Chondrocyte (in vitro differentiated cells): ENCODE measurements at regions not wholly inside any gene's neighbourhood (a gene's known extent, or its start where the extent isn't known, plus 50 kb on each side); places are given as distances from the start of the nearest gene placed in this dataset.

ENCODE experiments used
- DNase-seq: peaks from one replicate; pipeline ENCODE4 v3.0.0; 2021; ENCODE audit warnings: mixed read lengths, low spot score
- H3K27ac Mint-ChIP-seq: one replicate; pipeline ENCODE4 v1.8.0; 2021; ENCODE audit warnings: mild to moderate bottlenecking, moderate library complexity, mixed read lengths; ENCODE audit not compliant: unreplicated experiment
- H3K27me3 Mint-ChIP-seq: 2 replicates; pipeline ENCODE4 v1.8.0; 2021; ENCODE audit warnings: low read depth, mixed read lengths
- H3K36me3 Mint-ChIP-seq: 2 replicates; pipeline ENCODE4 v1.8.0; 2021; ENCODE audit warnings: low read depth, mixed read lengths
- H3K4me1 Mint-ChIP-seq: 2 replicates; pipeline ENCODE4 v1.8.0; 2021; ENCODE audit warnings: low read depth, mild to moderate bottlenecking, mixed read lengths
- H3K4me3 Mint-ChIP-seq: one replicate; pipeline ENCODE4 v1.8.0; 2021; ENCODE audit warnings: mild to moderate bottlenecking, moderate library complexity, mixed read lengths; ENCODE audit not compliant: unreplicated experiment
- H3K9me3 Mint-ChIP-seq: 2 replicates; pipeline ENCODE4 v1.8.0; 2021; ENCODE audit warnings: low read depth, mixed read lengths
- CTCF ChIP-seq: fragments of 200-600 bp; sonication (generic); IDR thresholded peaks from 2 replicates; pipeline ENCODE4 v1.5.0; 2021; ENCODE audit warnings: antibody characterized with exemption, mild to moderate bottlenecking, moderate library complexity

DNA sequence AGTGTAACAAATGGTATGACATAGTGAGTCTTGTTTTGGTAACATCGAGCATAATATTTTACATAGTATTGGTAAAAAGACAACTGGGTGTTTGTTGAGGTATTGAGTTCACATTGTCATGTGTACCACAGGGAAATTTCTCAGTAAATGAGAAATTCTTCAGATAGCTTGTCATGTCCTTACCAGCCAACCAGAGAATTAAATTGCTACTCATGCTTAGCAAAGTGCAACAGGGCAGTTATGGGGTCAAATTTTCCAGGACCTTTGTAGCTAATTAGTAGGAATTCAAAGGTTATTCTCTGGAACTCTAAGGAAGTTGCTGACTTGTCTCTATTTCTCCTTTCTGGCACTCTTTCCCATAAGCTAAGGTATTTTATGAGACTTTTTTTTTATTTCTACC, 595.7 kb downstream of the EFNA5 start:
- Mint-ChIP-seq H3K4me3 (no peak overlapping the region), H3K9me3 (peaks cover 20% of the 10 kb centered on the region)

GRCh38 chr5:107072967-107073366, 597.8 kb downstream of the EFNA5 start:
- no peaks in the 10 kb centered on the region for H3K4me1 Mint-ChIP-seq
- peaks cover 20% of the 10 kb centered on the region for H3K9me3 Mint-ChIP-seq
- no peak overlapping the region for H3K27ac Mint-ChIP-seq
- no peak for DNase-seq
- H3K36me3 Mint-ChIP-seq: peaks cover 3% of the 10 kb centered on the region
- TF ChIP-seq CTCF: no peak
- H3K27me3 Mint-ChIP-seq: no peaks in the 10 kb centered on the region
- H3K4me3 Mint-ChIP-seq: no peak overlapping the region

More for the DNA sequence above, 595.7 kb downstream of the EFNA5 start:
- Mint-ChIP-seq H3K4me1 (no peaks in the 10 kb centered on the region), H3K27ac (no peak overlapping the region), H3K36me3 (peaks cover 3% of the 10 kb centered on the region), H3K27me3 (no peaks in the 10 kb centered on the region)
- DNase-seq: no peak
- TF ChIP-seq CTCF: no peak

- Mint-ChIP-seq H3K27ac (no peak overlapping the region), H3K4me1 (no peaks in the 10 kb centered on the region), H3K36me3 (peaks cover 3% of the 10 kb centered on the region), H3K4me3 (no peak overlapping the region), H3K27me3 (no peaks in the 10 kb centered on the region), H3K9me3 (peaks cover 20% of the 10 kb centered on the region)
- no peak for DNase-seq
- no peak for TF ChIP-seq CTCF
Measured at GRCh38 chr5:107072440-107072839, 598.3 kb downstream of the EFNA5 start.

- Mint-ChIP-seq H3K9me3 (peaks cover 17% of the 10 kb centered on the region), H3K4me3 (no peak overlapping the region), H3K27me3 (no peaks in the 10 kb centered on the region), H3K27ac (no peak overlapping the region), H3K36me3 (peaks cover 3% of the 10 kb centered on the region), H3K4me1 (no peaks in the 10 kb centered on the region)
- no peak for DNase-seq
- no peak for TF ChIP-seq CTCF
Measured at GRCh38 chr5:107068782-107069181, 602.0 kb downstream of the EFNA5 start.

- no peak for TF ChIP-seq CTCF
- no peaks in the 10 kb centered on the region for H3K27me3 Mint-ChIP-seq
- DNase-seq: no peak
- no peak overlapping the region for H3K4me3 Mint-ChIP-seq
- peaks cover 12% of the 10 kb centered on the region for H3K9me3 Mint-ChIP-seq
- H3K4me1 Mint-ChIP-seq: no peaks in the 10 kb centered on the region
- H3K27ac Mint-ChIP-seq: no peak overlapping the region
- peaks cover 3% of the 10 kb centered on the region for H3K36me3 Mint-ChIP-seq
Measured at GRCh38 chr5:107067395-107067794, 603.3 kb downstream of the EFNA5 start.
